ENCODE measurements at regions not wholly inside any gene's neighbourhood (a gene's known extent, or its start where the extent isn't known, plus 50 kb on each side); places are given as distances from the start of the nearest gene placed in this dataset.

DNA sequence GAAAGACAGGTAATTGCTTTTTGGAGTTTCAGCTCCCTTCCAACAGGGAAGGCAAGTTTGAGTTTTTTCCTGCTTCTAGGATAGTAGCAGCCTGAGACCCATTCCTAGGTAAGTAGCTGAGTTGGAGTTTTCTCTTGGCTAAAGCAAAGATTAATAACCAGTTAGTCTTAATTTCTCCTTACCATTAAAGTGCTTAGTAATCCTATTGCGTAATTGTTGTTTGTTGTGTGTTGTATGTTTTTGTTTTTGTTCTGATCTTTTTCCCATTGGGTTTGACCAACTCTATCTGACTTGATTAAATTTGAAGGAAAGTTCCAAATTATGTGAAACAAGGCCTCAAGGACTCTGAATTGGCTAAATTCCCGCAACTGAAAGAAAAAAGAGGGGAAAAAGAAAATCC lies 83.5 kb downstream of the TBX22 start:
- H3K4me1 Mint-ChIP-seq (ENCODE audit: low read depth): no peaks in the 10 kb centered on the region

DNA sequence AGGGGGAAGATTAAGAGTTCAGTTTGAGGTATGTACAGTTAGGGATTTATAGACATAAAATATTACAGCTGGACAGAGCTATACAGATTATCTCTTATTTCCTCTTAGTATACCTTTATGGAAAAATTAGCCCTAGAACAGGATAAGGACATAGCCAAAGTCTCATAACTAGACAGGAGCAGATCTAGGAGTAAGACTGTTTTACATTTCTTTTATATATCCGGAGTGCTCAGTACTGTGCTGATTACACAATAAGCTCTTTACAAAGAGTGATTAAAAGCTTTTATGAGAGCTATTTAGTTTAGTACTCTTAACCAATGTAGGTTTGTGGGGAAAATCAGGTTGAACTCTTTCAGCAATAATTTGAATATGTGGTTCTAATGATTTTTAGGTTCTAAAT lies 105.8 kb downstream of the TBX22 start:
- Mint-ChIP-seq H3K9me3 (no peaks in the 10 kb centered on the region; the same call in none of the 2 replicates), H3K27me3 (ENCODE audit: insufficient read depth) (no peaks in the 10 kb centered on the region), H3K4me3 (no peak overlapping the region), H3K36me3 (ENCODE audit: low read depth) (no peaks in the 10 kb centered on the region; the same call in 1 of the 2 replicates), H3K27ac (no peak overlapping the region), H3K4me1 (ENCODE audit: low read depth) (no peaks in the 10 kb centered on the region)
- TF ChIP-seq, protein P1, sequence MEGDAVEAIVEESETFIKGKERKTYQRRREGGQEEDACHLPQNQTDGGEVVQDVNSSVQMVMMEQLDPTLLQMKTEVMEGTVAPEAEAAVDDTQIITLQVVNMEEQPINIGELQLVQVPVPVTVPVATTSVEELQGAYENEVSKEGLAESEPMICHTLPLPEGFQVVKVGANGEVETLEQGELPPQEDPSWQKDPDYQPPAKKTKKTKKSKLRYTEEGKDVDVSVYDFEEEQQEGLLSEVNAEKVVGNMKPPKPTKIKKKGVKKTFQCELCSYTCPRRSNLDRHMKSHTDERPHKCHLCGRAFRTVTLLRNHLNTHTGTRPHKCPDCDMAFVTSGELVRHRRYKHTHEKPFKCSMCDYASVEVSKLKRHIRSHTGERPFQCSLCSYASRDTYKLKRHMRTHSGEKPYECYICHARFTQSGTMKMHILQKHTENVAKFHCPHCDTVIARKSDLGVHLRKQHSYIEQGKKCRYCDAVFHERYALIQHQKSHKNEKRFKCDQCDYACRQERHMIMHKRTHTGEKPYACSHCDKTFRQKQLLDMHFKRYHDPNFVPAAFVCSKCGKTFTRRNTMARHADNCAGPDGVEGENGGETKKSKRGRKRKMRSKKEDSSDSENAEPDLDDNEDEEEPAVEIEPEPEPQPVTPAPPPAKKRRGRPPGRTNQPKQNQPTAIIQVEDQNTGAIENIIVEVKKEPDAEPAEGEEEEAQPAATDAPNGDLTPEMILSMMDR (IDR thresholded peaks at IDR 0.05): no peak
- no peak for DNase-seq

More for the DNA sequence above, 83.5 kb downstream of the TBX22 start:
- Mint-ChIP-seq H3K27me3 (ENCODE audit: insufficient read depth) (no peaks in the 10 kb centered on the region), H3K9me3 (no peaks in the 10 kb centered on the region), H3K36me3 (ENCODE audit: low read depth) (no peaks in the 10 kb centered on the region), H3K4me3 (no peak overlapping the region), H3K27ac (no peak overlapping the region)
- TF ChIP-seq, protein P1 (IDR thresholded peaks at IDR 0.05): no peak
- no peak for DNase-seq

DNA sequence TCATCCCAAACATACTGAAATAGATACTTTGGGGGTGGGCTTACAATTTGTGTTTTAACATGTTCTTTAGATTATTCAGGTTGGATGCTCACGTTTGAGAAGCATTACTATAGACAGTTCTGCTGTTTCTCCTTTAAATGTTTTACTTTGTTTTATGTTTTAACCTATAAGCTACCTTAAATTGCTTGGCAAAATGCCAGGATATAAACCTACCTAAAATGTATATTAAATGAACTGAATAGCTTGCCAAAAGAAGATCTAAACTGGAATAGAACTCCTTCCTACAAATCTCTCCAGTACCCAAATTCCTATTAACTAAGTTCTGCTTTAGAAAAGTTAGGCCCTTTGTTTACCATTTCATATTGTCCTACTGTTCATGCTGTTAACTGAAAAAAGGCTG lies 124.4 kb downstream of the TBX22 start:
- TF ChIP-seq, protein P1 (IDR thresholded peaks at IDR 0.05): no peak
- Mint-ChIP-seq H3K4me3 (no peak overlapping the region), H3K9me3 (no peaks in the 10 kb centered on the region; the same call in 1 of the 2 replicates), H3K4me1 (ENCODE audit: low read depth) (no peaks in the 10 kb centered on the region), H3K27me3 (ENCODE audit: insufficient read depth) (no peaks in the 10 kb centered on the region), H3K27ac (no peak overlapping the region), H3K36me3 (ENCODE audit: low read depth) (no peaks in the 10 kb centered on the region)
- DNase-seq: no peak

DNA sequence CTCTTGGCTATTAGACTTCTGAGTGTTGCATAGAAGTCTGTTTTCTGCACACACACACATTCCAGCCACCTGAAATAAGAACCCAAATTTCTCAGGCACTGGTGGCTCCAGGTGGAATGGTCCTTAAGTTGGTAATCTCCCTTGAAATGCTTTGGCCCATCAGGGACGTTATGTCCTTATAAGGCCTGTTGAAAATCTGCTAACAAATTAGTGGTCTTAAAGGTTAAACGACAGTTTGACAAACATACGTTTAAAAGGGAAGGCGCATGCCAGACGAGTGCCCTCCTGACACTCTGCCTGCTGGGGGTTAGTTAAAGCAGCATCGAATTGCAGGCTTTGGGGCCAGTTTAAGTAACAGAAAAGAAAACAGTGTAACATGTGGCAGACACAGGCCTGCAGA lies 125.0 kb downstream of the TBX22 start:
- H3K9me3 Mint-ChIP-seq: no peaks in the 10 kb centered on the region; the same call in 1 of the 2 replicates
- H3K36me3 Mint-ChIP-seq (ENCODE audit: low read depth): no peaks in the 10 kb centered on the region
- no peak overlapping the region for H3K4me3 Mint-ChIP-seq
- no peaks in the 10 kb centered on the region for H3K4me1 Mint-ChIP-seq (ENCODE audit: low read depth)
- no peaks in the 10 kb centered on the region for H3K27me3 Mint-ChIP-seq (ENCODE audit: insufficient read depth)
- TF ChIP-seq, protein P1 (IDR thresholded peaks at IDR 0.05): no peak
- DNase-seq: no peak
- H3K27ac Mint-ChIP-seq: no peak overlapping the region

DNA sequence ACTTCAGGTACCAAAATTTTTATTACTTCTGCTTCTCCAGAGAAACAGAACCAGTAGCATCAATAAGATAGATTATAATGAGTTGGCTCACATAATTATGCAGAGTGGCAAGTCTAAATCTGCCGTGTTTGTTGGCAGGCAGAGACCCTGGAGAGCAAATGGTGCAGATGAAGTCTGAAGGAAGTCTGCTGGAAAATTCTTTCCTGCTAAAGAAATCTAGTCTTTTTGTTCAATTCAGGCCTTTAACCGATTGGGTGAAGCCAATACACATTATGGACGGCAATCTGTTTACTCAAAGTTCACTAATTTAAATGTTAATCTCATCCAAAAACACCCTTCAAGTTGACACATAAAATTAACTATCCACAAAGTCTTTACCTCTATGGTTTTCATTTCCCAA lies 156.0 kb downstream of the TBX22 start:
- Mint-ChIP-seq H3K4me1 (ENCODE audit: low read depth) (no peaks in the 10 kb centered on the region), H3K4me3 (no peak overlapping the region), H3K36me3 (ENCODE audit: low read depth) (no peaks in the 10 kb centered on the region), H3K27ac (no peak overlapping the region), H3K27me3 (ENCODE audit: insufficient read depth) (no peaks in the 10 kb centered on the region), H3K9me3 (peaks cover 10% of the 10 kb centered on the region)
- DNase-seq: no peak
- TF ChIP-seq, protein P1 (IDR thresholded peaks at IDR 0.05): no peak

DNA sequence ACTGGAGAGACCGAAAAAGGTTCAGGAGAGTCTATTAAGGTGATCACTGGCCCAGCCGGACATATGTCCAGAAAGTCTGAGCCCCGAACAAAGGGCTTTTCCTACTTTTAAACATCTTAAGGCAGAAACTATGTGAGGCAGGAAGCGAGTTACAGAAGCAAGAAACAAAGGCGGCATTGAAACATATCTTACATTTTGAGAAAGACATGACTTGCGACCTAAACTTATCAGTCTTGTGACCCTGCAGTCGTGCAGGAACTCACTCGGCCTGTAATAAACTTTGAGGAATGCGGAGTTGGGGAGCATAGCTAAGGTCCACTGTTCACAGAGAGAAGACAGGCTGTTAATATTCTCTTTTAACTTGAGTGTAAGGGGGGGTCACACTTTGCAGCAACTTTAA lies 158.7 kb downstream of the TBX22 start:
- no peak overlapping the region for H3K4me3 Mint-ChIP-seq
- H3K27ac Mint-ChIP-seq: no peak overlapping the region
- peaks cover 9% of the 10 kb centered on the region for H3K9me3 Mint-ChIP-seq
- no peak for DNase-seq
- TF ChIP-seq, protein P1 (IDR thresholded peaks at IDR 0.05): no peak
- H3K36me3 Mint-ChIP-seq (ENCODE audit: low read depth): no peaks in the 10 kb centered on the region
- no peaks in the 10 kb centered on the region for H3K4me1 Mint-ChIP-seq (ENCODE audit: low read depth)
- H3K27me3 Mint-ChIP-seq (ENCODE audit: insufficient read depth): no peaks in the 10 kb centered on the region

Measured in HFFc6 (cell line).